Ascending aorta (tissue), 2 donors: ENCODE measurements at regions not wholly inside any gene's neighbourhood (a gene's known extent, or its start where the extent isn't known, plus 50 kb on each side); places are given as distances from the start of the nearest gene placed in this dataset.
"Not testable (repeated sequence)": the region's sequence is repeated elsewhere in the genome, so short reads cannot be mapped to it uniquely, and the experiment has no call there.

ENCODE experiments used
- DNase-seq, 2 donors: peaks; one replicate each; pipeline ENCODE4 v3.0.0-alpha.2; 2019; ENCODE audit warnings: low spot score in 2 of 2
- H3K27ac ChIP-seq, 2 donors: fragments of 200-600 bp; sonication (generic); one replicate each; pipeline ENCODE4 v1.5.1; 2016 to 2017; ENCODE audit warnings: mild to moderate bottlenecking in 1 of 2
- H3K27me3 ChIP-seq: fragments of 200-600 bp; sonication (generic); one replicate; pipeline ENCODE4 v1.5.1; 2017
- H3K36me3 ChIP-seq, 2 donors: fragments of 200-600 bp; sonication (generic); one replicate each; pipeline ENCODE4 v1.5.1; 2016
- H3K4me1 ChIP-seq, 2 donors: fragments of 200-600 bp; sonication (generic); one replicate each; pipeline ENCODE4 v1.5.1; 2016 to 2017; ENCODE audit warnings: mild to moderate bottlenecking in 1 of 2
- H3K4me3 ChIP-seq, 2 donors: fragments of 200-600 bp; sonication (generic); one replicate each; pipeline ENCODE4 v1.5.1; 2016 to 2017; ENCODE audit warnings: mild to moderate bottlenecking in 1 of 2
- H3K9me3 ChIP-seq, 2 donors: fragments of 200-600 bp; sonication (generic); one replicate each; pipeline ENCODE4 v1.5.1; 2016
- intact Hi-C: fragments of 100-400 bp; cut with DNase I; formaldehyde crosslinking; loops from one replicate; pipeline ENCODE4 v1.15.1; 2023
- TF ChIP-seq, protein P1 (sequence below), 3 experiments: fragments of 200-600 bp in 2 of 3; fragments of 450-650 bp in 1 of 3; sonication (generic) in 2 of 3; IDR thresholded peaks; one replicate each; pipeline ENCODE4 v1.5.1; 2016 to 2019; ENCODE audit warnings: antibody characterized with exemption in 3 of 3, mild to moderate bottlenecking in 1 of 3, moderate library complexity in 1 of 3

DNA sequence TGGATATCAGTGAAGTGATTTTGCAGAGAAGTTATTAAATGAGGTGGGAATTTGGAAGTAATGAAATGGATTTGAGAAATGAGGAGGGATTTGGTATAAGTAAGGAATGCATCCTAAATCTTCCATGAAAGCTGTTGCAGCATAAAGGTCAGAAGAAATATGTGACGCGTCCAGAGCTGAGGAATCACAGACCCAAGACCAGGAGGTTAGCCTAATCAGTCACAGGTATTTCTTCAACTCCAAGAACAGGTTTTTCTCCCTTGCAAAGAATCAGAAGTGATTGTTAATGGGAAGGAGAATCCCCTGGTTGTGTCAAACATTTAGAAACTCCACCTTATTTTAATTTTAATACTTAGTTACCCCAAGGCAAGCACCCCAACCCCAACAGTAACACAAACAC lies 253.2 kb downstream of the MEX3B start:
- Histone ChIP-seq H3K4me1 (no peaks in the 10 kb centered on the region), H3K36me3 (no peaks in the 10 kb centered on the region), H3K9me3 (no peaks in the 10 kb centered on the region), H3K4me3 (no peak overlapping the region), H3K27me3 (no peaks in the 10 kb centered on the region), H3K27ac (no peak overlapping the region)
- intact Hi-C loops = no loop called here
- TF ChIP-seq, protein P1, sequence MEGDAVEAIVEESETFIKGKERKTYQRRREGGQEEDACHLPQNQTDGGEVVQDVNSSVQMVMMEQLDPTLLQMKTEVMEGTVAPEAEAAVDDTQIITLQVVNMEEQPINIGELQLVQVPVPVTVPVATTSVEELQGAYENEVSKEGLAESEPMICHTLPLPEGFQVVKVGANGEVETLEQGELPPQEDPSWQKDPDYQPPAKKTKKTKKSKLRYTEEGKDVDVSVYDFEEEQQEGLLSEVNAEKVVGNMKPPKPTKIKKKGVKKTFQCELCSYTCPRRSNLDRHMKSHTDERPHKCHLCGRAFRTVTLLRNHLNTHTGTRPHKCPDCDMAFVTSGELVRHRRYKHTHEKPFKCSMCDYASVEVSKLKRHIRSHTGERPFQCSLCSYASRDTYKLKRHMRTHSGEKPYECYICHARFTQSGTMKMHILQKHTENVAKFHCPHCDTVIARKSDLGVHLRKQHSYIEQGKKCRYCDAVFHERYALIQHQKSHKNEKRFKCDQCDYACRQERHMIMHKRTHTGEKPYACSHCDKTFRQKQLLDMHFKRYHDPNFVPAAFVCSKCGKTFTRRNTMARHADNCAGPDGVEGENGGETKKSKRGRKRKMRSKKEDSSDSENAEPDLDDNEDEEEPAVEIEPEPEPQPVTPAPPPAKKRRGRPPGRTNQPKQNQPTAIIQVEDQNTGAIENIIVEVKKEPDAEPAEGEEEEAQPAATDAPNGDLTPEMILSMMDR (IDR thresholded peaks at IDR 0.05) = no peak
- no peak for DNase-seq

DNA sequence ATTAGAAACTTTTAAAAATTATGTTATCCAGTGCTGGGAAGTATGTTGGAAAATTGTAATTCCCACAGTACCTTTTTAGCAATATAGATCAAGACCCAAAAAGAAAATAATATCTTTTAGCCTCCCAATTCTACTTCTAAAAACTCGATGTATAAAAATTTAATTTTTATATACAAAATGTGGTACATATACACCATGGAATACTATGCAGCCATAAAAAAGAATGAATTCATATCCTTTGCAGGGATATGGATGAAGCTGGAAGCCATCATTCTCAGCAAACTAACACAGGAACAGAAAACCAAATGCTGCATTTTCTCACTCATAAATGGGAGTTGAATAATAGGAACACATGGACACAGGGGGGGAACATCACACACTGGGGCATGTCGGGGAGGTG lies 254.5 kb downstream of the MEX3B start:
- H3K4me3 ChIP-seq, H3K36me3 ChIP-seq, H3K27me3 ChIP-seq, H3K27ac ChIP-seq, H3K4me1 ChIP-seq, intact Hi-C loops, H3K9me3 ChIP-seq, DNase-seq: not testable (repeated sequence)

DNA sequence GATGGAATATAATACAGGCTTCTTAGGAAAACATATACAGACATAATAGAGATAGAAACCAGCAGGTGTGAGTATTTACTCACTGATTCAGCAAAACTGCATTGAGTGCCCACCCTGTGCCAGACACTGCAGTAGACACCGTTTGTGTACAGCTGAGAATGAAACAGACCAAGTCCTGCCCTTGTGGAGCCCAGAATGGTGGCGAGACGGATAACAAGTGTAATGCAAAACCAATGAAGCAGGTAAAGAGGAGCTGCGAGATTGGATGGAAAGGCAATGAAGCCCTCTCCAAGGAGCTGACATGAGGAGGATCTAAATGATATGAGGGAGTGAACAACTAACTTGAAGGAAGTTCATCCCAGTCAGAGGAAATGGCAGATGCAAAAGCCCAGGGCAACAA lies 256.4 kb downstream of the MEX3B start:
- Histone ChIP-seq H3K27me3 (no peaks in the 10 kb centered on the region), H3K4me3 (no peak overlapping the region), H3K36me3 (no peaks in the 10 kb centered on the region), H3K4me1 (no peaks in the 10 kb centered on the region), H3K9me3 (no peaks in the 10 kb centered on the region), H3K27ac (no peak overlapping the region)
- intact Hi-C loops = no loop called here
- TF ChIP-seq, protein P1 (IDR thresholded peaks at IDR 0.05) = no peak
- DNase-seq = no peak

DNA sequence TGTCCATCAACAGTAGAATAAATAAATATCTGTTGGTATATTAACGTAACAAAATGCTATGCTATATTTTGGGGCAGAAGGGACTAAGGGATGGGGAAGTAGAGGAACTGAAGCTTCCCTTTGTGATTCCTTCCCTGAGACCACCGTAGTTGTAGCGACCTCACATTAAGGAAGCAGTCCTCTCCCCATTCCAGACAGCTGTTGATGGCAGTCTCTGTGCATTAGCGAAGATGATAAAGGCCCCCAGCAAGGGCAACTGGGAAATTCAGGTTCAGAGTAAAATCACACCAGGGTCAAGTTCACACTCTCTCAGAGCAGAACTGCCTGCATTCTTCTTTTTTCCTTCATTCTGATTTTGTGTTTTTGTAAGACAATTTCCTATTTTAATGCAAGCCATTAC lies 259.0 kb downstream of the MEX3B start:
- TF ChIP-seq, protein P1 (IDR thresholded peaks at IDR 0.05) = no peak
- Histone ChIP-seq H3K9me3 (no peaks in the 10 kb centered on the region), H3K27ac (no peak overlapping the region), H3K27me3 (no peaks in the 10 kb centered on the region), H3K4me1 (no peaks in the 10 kb centered on the region), H3K36me3 (no peaks in the 10 kb centered on the region), H3K4me3 (no peak overlapping the region)
- intact Hi-C loops = no loop called here
- DNase-seq = no peak

DNA sequence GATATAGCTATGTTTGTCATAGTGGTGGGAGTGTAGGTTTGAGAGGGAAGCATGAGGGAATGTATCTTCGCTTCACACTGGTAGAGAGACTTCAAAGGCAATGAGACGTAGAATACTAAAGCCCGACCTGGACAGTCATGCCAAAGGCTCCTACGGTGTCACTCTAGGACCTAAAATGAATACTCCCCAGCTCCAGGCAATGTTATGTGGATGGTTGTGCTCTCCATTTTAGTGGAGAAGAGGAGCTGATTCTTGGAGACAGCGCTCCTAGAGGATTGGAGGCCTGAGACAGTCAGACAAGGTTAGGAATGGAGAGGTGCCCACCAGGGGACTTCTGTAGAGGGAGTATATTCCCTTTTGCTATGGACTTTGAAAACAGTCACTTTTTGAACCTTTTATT lies 260.1 kb downstream of the MEX3B start:
- TF ChIP-seq, protein P1 (IDR thresholded peaks at IDR 0.05) = no peak
- no peaks in the 10 kb centered on the region for H3K9me3 ChIP-seq
- intact Hi-C loops = no loop called here
- no peak for DNase-seq
- H3K4me3 ChIP-seq = no peak overlapping the region
- H3K27me3 ChIP-seq = no peaks in the 10 kb centered on the region
- no peaks in the 10 kb centered on the region for H3K36me3 ChIP-seq
- H3K27ac ChIP-seq = no peak overlapping the region
- H3K4me1 ChIP-seq = no peaks in the 10 kb centered on the region

DNA sequence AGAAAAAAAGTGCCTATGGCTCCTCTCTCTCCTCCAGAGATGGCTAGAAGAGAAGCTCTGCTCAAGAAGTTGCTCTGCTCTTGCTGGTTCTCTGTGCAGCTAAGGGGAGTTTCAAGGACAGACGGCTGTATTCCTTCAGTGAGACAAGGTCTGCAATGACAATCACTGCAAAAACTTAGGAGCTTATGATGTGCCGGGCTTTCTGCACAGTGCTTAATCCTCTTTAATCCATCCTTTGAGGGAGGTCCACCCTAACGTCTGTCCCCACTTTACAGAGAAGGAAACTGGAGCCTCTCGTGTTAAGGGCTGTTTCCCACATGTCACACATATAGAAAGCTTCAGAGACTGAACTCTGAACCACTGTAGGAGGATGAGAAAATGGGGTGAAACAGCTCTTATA lies 260.6 kb downstream of the MEX3B start:
- DNase-seq = no peak
- no peaks in the 10 kb centered on the region for H3K4me1 ChIP-seq

More for the DNA sequence above, 260.6 kb downstream of the MEX3B start:
- Histone ChIP-seq H3K36me3 (no peaks in the 10 kb centered on the region), H3K4me3 (no peak overlapping the region), H3K9me3 (no peaks in the 10 kb centered on the region), H3K27me3 (no peaks in the 10 kb centered on the region), H3K27ac (no peak overlapping the region)
- intact Hi-C loops = no loop called here
- TF ChIP-seq, protein P1 (IDR thresholded peaks at IDR 0.05) = no peak
